ENCODE measurements at regions not wholly inside any gene's neighbourhood (a gene's known extent, or its start where the extent isn't known, plus 50 kb on each side); places are given as distances from the start of the nearest gene placed in this dataset.
"Not testable (repeated sequence)": the region's sequence is repeated elsewhere in the genome, so short reads cannot be mapped to it uniquely, and the experiment has no call there.

- peak; percentile 64 for DNase-seq (ENCODE audit: low read depth)
Observed at GRCh38 chr13:50645092-50645491, 198.4 kb downstream of the DLEU7 start.

GRCh38 chr13:50646070-50646469 lies 197.4 kb downstream of the DLEU7 start:
- DNase-seq (ENCODE audit: low read depth), result peak; percentile 11

- no peak for DNase-seq (ENCODE audit: low read depth)
Observed at GRCh38 chr13:50649211-50649610, 194.3 kb downstream of the DLEU7 start.

DNA sequence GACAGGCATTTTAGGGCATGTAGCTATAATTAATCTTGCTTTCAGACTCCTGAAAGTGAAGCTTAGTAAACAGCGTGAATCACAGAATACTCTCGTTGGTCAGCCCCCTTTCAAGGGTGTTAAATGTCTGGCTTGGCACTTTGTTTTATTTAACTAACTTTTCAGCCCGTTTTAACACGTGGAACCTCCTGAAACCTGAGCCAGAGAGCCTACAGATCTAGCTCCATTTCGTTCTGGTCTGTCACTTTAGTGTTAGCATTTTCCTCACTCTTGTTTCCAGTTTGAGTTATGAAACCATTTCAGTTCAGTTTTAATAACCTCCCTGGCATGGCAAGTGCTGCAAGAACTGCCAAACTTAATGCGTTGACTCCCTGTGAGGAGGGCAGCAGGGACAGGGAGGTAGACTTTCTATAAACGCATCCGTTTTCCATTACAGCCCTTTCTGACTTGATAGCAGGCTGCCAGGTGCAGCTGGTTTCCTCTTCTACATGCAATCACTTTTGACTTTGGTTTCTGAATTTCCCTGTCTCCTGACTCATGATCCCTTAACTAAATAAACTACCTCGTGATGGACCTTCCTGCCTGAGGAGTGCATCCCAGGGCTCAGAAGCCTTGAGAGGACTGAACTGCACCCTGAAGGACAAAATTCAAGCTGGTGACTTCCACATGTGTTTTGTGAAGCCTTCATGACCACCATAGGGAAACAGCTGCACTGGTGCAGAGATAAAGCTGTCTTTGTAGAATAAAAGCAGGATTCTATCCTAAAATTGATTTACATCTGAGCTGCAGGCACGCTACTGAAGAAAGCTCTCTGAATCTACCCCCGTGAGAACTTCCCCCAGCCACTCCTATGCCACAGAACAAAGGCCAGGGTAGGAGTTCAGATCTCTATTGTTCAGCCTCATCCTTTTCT lies 192.6 kb downstream of the DLEU7 start:
- peak; percentile 26 for DNase-seq (ENCODE audit: low read depth)

GRCh38 chr13:50651922-50652321 lies 191.6 kb downstream of the DLEU7 start:
- DNase-seq (ENCODE audit: low read depth), result no peak

DNA sequence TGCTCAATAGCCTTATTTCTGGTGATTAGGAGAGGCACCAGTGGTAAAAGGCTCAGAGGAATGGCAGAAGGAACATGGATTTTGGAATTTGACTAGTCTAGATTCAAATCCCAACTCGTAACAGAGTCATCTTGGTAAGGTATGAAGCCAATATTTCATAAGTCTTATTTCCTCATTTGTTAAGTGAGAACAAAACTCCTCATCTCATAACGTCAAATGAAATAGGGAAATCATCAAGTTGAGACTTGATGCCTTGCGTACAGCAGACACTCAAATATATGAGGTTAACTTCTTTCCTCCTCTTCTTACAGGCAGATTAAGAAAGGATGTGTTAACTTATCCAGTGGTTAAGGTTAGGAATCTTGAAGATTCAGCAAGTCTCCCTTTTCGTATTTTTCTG lies 189.2 kb downstream of the DLEU7 start:
- DNase-seq (ENCODE audit: low read depth), result no peak

GRCh38 chr13:50661881-50662280 lies 181.6 kb downstream of the DLEU7 start:
- not testable (repeated sequence) for DNase-seq (ENCODE audit: low read depth)

DNA sequence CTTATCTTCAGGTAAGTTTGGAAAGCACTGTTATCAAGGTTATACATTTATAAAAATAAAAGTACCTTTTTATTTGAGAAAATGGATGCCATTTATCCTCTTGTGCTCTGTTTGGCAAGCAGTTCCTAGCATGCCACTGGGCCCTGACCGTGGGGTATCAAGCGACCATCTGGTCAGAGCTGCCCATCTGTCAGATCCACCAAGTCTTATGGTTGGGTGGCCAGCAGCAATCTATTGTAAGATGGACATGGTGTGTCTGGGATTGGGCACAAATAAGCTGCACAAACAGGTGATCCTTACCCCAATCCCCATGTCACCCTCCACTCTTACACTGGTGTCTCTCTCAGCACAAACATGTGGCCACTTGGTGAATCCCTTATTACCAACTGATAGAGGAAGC lies 178.5 kb downstream of the DLEU7 start:
- DNase-seq (ENCODE audit: low read depth), result no peak

DNA sequence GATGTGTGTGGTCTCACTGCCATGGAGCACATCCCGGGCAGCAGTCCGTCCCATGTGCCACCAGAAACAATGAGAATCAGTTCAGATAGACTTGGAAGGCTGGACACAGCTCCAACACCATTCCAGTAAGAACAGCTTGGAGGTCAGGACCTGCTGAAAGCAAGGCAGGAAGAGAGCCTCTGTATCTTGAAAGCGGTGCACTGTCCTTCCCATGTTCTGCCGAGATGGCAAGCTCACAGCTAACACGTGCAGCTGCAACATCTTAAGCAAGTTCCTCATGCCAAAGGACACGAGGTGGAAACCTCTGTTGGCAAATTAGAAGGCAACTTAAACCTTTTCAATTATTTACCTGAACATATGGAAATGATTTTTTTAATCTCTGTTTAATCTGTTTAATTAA lies 175.4 kb downstream of the DLEU7 start:
- DNase-seq (ENCODE audit: low read depth), result no peak

DNA sequence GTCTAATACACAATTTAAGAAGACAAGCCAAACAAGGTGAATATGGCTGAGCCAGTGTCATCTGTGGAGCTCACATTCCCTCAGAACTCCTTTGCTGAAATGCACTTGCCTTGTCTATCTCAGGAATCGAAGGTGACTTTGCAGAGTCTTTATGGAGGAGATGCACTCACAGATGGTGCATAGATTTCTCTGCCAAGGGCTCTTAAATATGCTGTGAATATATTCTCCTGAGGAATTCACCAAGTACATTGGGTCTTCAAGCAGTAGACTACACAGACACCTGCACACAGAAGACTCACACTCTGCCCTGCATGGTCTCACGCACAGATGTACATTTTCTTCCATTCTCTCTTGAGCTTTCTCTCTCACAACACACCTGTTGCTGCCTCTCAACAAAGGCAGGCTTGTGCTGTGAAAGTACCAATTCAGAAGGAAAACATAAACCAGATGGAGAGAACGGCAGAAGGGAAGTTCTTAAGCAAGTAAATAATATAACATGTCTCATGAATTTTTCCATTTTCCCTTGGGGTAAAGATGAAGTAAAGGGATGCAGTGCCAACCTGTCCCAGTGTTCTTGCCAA lies 174.7 kb downstream of the DLEU7 start:
- no peak for DNase-seq (ENCODE audit: low read depth)

GRCh38 chr13:50670272-50670671 lies 173.2 kb downstream of the DLEU7 start:
- no peak for DNase-seq (ENCODE audit: low read depth)

GRCh38 chr13:50670847-50671496 lies 172.5 kb downstream of the DLEU7 start:
- DNase-seq (ENCODE audit: low read depth), result no peak

- DNase-seq (ENCODE audit: low read depth), result no peak
Observed at GRCh38 chr13:50671497-50671850, 172.0 kb downstream of the DLEU7 start.

GRCh38 chr13:50672025-50672424 lies 171.5 kb downstream of the DLEU7 start:
- peak; percentile 27 for DNase-seq (ENCODE audit: low read depth)

DNA sequence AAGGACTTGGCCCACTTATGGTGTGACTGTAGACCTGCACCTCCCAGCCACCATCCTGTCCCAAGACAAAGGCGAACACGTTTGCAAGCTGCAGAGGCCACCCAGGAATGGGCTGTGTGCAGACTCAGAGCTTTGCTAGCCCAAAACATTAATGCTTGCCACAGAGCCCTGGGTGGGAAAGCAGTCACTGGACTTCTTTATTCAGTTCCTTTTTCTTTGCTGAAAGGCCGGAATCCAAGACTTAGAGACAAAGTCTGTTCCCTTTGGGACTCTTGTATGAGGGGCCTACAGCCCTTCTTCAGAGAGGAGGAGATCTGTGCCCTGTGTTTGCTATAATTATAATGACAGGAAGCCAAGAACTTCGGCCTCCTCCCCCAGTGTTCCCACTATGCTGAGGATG lies 167.8 kb downstream of the DLEU7 start:
- DNase-seq (ENCODE audit: low read depth), result no peak

- DNase-seq (ENCODE audit: low read depth), result peak; percentile 68
Observed at GRCh38 chr13:50676602-50677001, 166.9 kb downstream of the DLEU7 start.

DNA sequence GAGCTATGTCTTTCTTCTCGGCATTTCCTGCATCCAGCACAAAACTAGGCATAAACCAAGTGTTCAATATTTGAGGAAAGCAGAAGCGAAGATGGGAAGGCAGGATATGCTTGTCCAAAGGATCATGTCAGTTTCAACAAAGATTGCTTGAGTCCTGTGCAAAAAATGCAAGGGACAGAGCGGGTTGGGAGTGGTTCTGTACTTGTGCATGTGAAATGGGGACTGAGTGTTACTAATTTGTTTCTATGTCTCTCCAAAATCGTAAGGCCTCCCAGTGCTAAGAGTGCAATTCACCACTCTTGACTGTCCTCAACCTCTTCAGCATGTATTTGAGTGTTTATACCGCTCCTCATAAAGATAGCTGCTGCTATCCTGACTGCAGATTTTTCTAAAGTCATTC lies 166.2 kb downstream of the DLEU7 start:
- no peak for DNase-seq (ENCODE audit: low read depth)

GRCh38 chr13:50677687-50678463 lies 165.6 kb downstream of the DLEU7 start:
- peak; percentile 67 for DNase-seq (ENCODE audit: low read depth)

DNA sequence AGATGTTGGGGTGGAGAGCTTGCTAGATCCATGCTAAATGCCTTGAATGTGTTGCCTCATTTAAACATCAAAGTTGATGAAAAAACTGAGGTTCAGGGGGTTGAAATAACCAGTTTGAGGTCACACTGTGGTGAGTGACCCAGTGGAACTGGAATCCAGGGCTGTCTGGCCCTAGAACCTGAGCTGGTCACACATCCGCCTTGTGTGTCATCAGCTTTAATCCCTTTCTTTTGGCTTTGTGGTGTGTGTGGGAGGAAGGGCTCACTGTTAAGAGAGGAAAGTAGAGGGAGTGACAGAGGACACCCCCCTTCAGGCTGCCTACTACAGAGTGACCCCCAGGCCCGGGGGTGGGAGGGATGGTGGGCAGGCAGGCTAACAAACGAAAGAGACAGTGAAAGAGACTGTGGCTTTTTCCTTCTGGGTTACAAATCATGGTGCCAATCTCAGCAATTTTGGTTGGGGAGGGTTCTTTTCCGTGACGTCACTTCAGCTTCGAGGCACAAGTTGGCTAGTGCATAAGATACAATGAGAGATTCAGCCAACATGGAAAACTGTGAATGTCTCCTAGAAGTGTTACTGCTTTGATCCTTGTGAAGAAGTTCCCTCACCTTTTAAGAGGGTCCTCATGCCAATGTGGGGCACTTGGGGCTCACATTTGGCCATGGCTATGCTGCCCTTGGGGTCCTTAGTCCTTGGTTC lies 164.9 kb downstream of the DLEU7 start:
- DNase-seq (ENCODE audit: low read depth), result peak; percentile 94

- peak; percentile 56 for DNase-seq (ENCODE audit: low read depth)
Observed at GRCh38 chr13:50679321-50679720, 164.2 kb downstream of the DLEU7 start.

GRCh38 chr13:50682002-50682401 lies 161.5 kb downstream of the DLEU7 start:
- DNase-seq (ENCODE audit: low read depth), result no peak

GRCh38 chr13:50682966-50683365 lies 160.5 kb downstream of the DLEU7 start:
- DNase-seq (ENCODE audit: low read depth), result no peak

Measured in ELR (cell line).